Tibial nerve (tissue), 3 donors: ENCODE measurements at regions not wholly inside any gene's neighbourhood (a gene's known extent, or its start where the extent isn't known, plus 50 kb on each side); places are given as distances from the start of the nearest gene placed in this dataset.

Source experiments
- POLR2A ChIP-seq, 2 donors: fragments of 450-650 bp; IDR thresholded peaks; one replicate each; pipeline ENCODE4 v1.6.1; 2017; ENCODE audit warnings: antibody characterized with exemption in 2 of 2, mild to moderate bottlenecking in 2 of 2, moderate library complexity in 2 of 2
- TF ChIP-seq, protein P1 (sequence below), 5 experiments: fragments of 200-600 bp in 3 of 5; fragments of 450-650 bp in 2 of 5; sonication (generic) in 3 of 5; IDR thresholded peaks; one replicate each; pipeline ENCODE4 v1.5.1; 2016 to 2019; ENCODE audit warnings: antibody characterized with exemption in 5 of 5, mild to moderate bottlenecking in 3 of 5, moderate library complexity in 2 of 5

DNA sequence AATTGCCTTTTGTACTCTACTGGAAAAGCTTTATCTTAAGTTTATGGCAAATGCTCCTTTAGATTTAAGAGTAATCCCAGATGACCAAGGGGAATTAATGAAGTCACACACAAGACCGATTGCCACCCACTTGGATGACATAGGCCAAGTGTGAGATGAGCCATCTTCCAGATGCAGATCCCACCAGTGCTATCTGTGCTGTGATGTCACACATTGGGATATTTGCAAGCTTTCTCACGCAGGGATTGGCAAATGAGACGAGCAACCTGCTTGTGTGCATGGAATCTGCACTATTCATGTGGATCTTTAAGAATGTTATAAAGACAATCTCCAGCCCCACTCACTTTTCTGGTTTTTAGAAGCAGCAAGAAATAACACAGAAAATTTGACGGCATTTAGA is 602.1 kb upstream of the TMEM132C start:
- TF ChIP-seq, protein P1, sequence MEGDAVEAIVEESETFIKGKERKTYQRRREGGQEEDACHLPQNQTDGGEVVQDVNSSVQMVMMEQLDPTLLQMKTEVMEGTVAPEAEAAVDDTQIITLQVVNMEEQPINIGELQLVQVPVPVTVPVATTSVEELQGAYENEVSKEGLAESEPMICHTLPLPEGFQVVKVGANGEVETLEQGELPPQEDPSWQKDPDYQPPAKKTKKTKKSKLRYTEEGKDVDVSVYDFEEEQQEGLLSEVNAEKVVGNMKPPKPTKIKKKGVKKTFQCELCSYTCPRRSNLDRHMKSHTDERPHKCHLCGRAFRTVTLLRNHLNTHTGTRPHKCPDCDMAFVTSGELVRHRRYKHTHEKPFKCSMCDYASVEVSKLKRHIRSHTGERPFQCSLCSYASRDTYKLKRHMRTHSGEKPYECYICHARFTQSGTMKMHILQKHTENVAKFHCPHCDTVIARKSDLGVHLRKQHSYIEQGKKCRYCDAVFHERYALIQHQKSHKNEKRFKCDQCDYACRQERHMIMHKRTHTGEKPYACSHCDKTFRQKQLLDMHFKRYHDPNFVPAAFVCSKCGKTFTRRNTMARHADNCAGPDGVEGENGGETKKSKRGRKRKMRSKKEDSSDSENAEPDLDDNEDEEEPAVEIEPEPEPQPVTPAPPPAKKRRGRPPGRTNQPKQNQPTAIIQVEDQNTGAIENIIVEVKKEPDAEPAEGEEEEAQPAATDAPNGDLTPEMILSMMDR (IDR thresholded peaks at IDR 0.05) = no peak
- no peak for TF ChIP-seq POLR2A (IDR thresholded peaks at IDR 0.05)
